GM11168 (cell line): ENCODE measurements at regions not wholly inside any gene's neighbourhood (a gene's known extent, or its start where the extent isn't known, plus 50 kb on each side); places are given as distances from the start of the nearest gene placed in this dataset.
"Not testable (repeated sequence)": the region's sequence is repeated elsewhere in the genome, so short reads cannot be mapped to it uniquely, and the experiment has no call there.

Experiments used
- in situ Hi-C: fragments of 300-500 bp; cut with MboI; formaldehyde crosslinking; loops from one replicate; pipeline ENCODE4 v1.12.0; 2022; ENCODE audit warnings: low sequenced_read_pairs; ENCODE audit not compliant: unreplicated experiment

DNA sequence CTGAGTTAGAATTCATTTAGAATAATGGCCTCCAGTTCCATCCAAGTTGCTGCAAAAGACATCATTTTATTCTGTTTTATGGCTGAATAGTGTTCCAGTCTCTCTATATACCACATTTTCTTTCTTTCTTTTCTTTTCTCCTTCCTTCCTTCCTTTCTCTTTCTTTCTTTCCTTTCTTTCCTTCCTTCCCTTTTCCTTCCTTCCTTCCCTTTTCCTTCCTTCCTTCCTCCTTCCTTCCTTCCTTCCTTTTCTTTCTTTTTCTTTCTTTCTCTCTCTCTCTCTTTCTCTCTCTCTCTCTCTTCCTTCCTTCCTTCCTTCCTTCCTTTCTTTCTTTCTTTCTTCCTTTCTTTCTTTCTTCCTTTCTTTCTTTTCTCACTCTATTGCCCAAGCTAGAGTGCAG is 330.2 kb downstream of the TSN start:
- in situ Hi-C loops: not testable (repeated sequence)

- in situ Hi-C loops: no loop called here
Observed at GRCh38 chr2:122094557-122094956, 339.1 kb downstream of the TSN start.

DNA sequence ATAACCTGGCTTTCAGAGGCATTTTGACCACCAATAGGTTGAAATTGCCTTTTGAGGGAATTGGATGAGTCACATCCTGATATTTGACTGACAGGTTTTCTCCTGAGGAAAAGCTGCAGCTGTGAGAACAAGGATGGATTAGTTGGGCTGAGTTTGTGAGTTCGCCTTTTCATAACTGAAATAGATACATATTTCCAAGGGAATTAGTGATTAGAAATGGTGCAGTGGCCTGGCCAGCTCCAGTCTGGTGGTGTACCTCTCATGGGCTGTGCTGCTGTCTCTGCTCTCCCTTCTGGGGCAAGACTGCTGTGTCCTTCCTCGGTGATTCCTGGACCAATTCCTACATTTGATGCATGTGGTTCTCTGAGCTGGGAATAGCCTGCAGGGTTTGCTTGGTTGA is 341.3 kb downstream of the TSN start:
- in situ Hi-C loops: no loop called here

GRCh38 chr2:122098306-122098705 is 342.9 kb downstream of the TSN start:
- in situ Hi-C loops: no loop called here

- in situ Hi-C loops: no loop called here
Observed at GRCh38 chr2:122100346-122100745, 344.9 kb downstream of the TSN start.

DNA sequence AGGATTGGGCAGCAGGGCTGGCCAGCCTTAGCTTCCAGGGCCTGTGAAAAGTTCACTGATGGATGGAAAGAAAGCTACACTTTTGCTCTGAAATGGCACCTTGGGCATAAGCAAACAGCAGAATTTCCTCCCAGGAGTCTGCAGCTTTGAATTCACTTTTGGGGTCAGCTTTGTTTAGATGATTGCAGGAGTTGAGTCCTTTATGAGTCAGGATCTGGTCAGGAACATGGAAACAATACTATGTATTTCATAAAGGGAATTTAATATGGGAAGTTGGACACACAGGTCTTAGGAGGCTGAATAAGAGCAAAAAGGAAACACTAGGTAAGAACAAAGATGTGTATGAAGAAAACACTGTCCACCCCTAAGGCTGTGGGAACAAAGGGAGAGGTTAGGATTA is 345.3 kb downstream of the TSN start:
- in situ Hi-C loops: no loop called here

- in situ Hi-C loops: no loop called here
Observed at GRCh38 chr2:122101319-122101718, 345.9 kb downstream of the TSN start.

DNA sequence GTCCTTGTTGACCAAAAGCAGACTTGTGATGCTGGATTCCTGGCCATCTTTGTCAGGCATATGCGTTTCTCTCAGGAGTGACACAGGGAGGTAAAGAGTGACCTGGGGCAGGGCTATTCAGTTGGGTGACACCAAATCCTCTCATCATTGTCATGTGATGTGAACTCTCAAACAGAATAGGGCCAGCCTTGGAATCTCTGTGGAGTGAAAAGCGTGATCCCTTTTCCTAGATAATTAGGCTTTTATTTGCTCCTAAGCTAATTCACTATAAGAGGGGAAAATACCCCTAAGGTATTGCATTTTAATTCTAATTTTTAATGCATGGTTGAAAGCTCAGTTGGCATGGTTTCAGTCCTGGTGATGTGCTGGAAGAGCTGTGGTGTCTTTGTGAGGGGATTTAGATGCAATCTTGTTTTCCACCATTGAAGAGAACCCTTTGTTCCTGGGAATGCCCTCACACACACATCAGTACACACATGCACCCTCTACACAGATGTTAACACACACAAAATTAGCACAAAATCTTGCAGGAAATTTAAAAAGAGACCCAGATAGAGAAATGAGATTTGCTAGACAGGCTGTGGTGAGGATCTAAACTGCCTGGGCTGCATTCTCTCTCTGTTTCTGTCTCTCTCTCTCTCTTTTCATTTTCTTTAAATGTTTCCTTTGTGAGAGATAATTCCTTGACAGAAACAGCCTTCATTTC is 349.9 kb downstream of the TSN start:
- in situ Hi-C loops: no loop called here

DNA sequence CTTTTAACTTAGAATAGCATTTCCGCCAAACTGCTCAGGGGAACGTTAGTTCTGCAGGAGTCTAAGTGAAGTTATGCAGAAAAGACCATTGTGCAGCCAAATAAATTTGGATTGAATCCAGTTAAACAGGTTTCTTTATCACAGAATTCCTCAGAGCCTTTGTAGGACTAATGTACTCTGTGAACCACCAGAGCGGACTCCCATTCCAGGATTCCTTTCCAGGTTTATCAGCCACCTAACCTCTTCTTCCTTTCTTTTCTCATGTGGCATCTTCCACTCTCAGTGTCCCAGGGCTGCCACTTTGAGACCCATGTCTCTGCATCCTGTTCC is 350.4 kb downstream of the TSN start:
- in situ Hi-C loops: no loop called here

- in situ Hi-C loops: no loop called here
Observed at GRCh38 chr2:122108186-122108585, 352.7 kb downstream of the TSN start.

DNA sequence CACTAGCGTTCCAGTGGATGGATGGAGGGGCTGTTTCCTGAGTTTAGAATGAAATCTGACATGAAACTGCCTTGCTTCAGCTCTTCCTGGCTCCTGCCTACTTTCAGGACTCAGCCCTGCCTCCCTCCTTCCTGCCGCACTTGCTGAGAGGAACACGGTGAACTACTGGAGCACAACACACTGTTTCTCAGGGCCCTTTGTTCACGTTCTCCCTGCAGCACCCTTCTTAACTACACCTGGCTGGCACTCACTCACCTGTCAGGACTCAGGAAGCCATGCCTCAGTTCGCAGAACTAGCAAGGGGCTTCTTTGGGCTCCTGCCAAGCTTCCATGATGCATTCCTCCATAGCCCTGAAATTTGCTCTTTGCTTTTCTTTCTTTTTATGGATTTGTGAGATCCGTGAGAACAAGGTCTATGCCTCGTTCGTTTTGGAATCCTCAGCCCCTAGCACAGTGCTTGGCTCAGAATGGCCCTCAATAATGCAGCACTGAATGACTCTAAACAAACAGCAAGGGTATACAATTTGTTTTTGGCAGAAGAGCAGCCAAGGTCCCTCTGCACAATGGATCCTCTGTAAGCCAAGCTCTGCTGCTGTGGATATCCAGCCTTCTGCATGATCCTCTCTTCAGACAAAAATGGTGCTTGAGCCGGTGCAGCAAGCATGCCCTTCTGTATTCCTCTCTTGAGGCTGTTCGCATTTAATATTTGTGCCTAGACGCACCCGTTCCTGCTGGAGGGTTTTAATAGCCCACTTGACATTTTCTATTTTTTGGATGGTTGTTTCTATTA is 357.0 kb downstream of the TSN start:
- in situ Hi-C loops: no loop called here

- in situ Hi-C loops: no loop called here
Observed at GRCh38 chr2:122114421-122114820, 359.0 kb downstream of the TSN start.

- in situ Hi-C loops: no loop called here
Observed at GRCh38 chr2:122117371-122117770, 361.9 kb downstream of the TSN start.

- in situ Hi-C loops: no loop called here
Observed at GRCh38 chr2:122129399-122129798, 373.9 kb downstream of the TSN start.

DNA sequence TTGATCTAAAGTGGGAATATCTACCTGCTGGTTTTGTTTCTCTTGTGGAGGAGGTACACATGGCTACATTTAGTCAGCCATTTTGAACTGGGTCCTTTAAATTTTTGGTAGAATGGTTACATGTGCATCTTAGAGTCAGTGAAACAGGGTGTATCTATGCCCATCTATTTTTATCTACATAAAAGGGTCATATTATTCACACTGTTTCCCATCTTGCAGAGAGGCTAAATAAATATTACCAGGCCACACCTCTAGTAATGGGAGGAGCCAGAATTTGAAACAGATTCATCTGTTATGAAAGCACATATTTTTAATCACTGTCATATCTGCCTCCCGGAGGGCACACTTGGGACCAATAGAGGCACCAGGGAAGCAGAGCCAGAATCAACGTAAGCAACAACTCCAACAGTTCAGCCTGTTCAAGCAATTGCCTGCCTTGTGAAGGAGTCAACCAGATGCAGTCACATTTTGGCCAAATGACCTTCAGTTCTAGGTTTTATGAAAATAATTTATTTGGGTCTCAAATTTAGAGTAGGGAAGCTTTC is 376.8 kb downstream of the TSN start:
- in situ Hi-C loops: no loop called here

- in situ Hi-C loops: no loop called here
Observed at GRCh38 chr2:122135021-122135937, 379.8 kb downstream of the TSN start.

GRCh38 chr2:122136056-122136455 is 380.6 kb downstream of the TSN start:
- in situ Hi-C loops: no loop called here

DNA sequence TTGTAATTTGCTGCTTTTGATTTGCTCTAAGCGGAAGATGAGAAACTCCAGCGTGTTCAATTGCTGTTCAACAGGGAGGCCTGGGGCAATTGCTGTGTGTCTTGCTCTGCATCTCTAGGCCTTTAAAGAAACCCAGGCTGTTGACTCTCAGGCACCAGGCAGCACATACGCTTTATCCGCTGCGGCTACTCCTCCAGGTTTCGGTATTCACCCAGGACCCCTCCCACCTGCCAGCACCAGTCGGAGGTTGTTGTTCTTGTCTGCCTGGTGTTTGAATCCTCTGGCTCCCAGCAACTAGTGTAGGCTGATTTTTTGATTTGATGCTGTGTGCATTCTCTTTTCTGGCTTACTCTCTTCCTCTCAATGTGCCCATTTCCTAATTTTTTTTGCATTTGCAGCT is 383.1 kb downstream of the TSN start:
- in situ Hi-C loops: no loop called here

DNA sequence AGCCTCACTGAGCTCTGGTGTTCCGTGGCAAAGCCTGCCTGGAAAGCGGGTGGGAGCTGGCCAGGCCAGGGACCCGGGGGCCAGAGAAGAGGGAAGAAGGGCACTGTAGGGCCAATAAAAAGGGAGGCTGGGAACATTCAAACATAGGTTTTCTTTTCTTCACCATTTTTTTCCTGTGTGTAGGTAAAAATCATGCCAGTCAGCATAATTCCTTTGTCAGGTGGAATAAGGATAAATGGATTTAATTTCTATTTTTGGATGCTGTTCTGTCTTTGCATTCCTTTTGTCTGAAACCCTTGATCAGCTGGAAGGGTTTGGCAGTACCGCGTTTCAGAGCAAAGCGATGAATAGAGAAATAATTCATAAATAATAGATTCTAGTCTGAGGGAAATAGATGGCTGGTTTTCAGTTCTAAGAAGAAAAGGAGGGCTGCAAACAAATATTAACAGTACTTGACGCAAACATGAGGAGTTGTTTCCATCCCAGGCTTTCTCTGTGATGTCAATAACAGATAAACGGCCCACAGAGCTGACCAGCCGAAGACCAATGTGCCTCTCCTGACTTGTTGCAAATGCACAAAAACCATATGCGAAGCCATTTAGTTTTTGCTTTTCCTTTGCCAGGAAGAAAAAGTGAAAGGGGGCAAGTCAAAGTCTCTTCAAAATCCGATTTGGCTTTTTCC is 384.4 kb downstream of the TSN start:
- in situ Hi-C loops: no loop called here

GRCh38 chr2:122144884-122145283 is 389.4 kb downstream of the TSN start:
- in situ Hi-C loops: no loop called here
